Hepatocyte (in vitro differentiated cells): ENCODE measurements at regions not wholly inside any gene's neighbourhood (a gene's known extent, or its start where the extent isn't known, plus 50 kb on each side); places are given as distances from the start of the nearest gene placed in this dataset.

ENCODE experiments used
- DNase-seq: peaks from one replicate; pipeline ENCODE4 v3.0.0-alpha.2; 2016; ENCODE audit warnings: low spot score
- H2AFZ ChIP-seq: fragments of 200-600 bp; sonication (generic); 2 replicates; pipeline ENCODE4 v1.6.0; 2016; ENCODE audit warnings: antibody characterized with exemption, mild to moderate bottlenecking
- H3K27ac ChIP-seq: fragments of 200-600 bp; sonication (generic); 2 replicates; pipeline ENCODE4 v1.5.1; 2016; ENCODE audit warnings: mild to moderate bottlenecking
- H3K27me3 ChIP-seq: fragments of 200-600 bp; sonication (generic); 2 replicates; pipeline ENCODE4 v1.6.1; 2016
- H3K36me3 ChIP-seq: fragments of 200-600 bp; sonication (generic); replicated peaks from 2 replicates; pipeline ENCODE4 v1.5.1; 2016; ENCODE audit warnings: low read depth; ENCODE audit not compliant: insufficient read depth
- H3K4me1 ChIP-seq: fragments of 200-600 bp; sonication (generic); 2 replicates; pipeline ENCODE4 v1.5.1; 2016; ENCODE audit warnings: mild to moderate bottlenecking, moderate library complexity; ENCODE audit not compliant: insufficient read depth
- H3K4me2 ChIP-seq: fragments of 200-600 bp; sonication (generic); 2 replicates; pipeline ENCODE4 v1.6.0; 2016
- H3K4me3 ChIP-seq: fragments of 200-600 bp; sonication (generic); 2 replicates; pipeline ENCODE4 v1.5.1; 2016; ENCODE audit warnings: mild to moderate bottlenecking
- H3K79me2 ChIP-seq: fragments of 200-600 bp; sonication (generic); 2 replicates; pipeline ENCODE4 v1.6.0; 2017; ENCODE audit warnings: mild to moderate bottlenecking
- H3K9me2 ChIP-seq: fragments of 200-600 bp; sonication (generic); replicated peaks from 2 replicates; pipeline ENCODE4 v1.6.0; 2017; ENCODE audit warnings: mild to moderate bottlenecking; ENCODE audit not compliant: insufficient read depth
- H3K9me3 ChIP-seq: fragments of 200-600 bp; sonication (generic); 2 replicates; pipeline ENCODE4 v1.5.1; 2016; ENCODE audit warnings: low read depth, mild to moderate bottlenecking
- H4K20me1 ChIP-seq: fragments of 200-600 bp; sonication (generic); 2 replicates; pipeline ENCODE4 v1.6.0; 2016; ENCODE audit warnings: mild to moderate bottlenecking; ENCODE audit not compliant: insufficient read depth, poor library complexity, severe bottlenecking
- EZH2 ChIP-seq: fragments of 200-600 bp; sonication (generic); IDR thresholded peaks from 2 replicates; pipeline ENCODE4 v1.6.1; 2016; ENCODE audit warnings: antibody characterized with exemption, mild to moderate bottlenecking, borderline replicate concordance
- EZH2phosphoT487 ChIP-seq: fragments of 200-600 bp; sonication (generic); IDR thresholded peaks from one replicate; pipeline ENCODE4 v1.6.1; 2018; ENCODE audit warnings: antibody characterized with exemption, mild to moderate bottlenecking, low read depth, moderate library complexity; ENCODE audit not compliant: unreplicated experiment, severe bottlenecking
- WGBS: methylation state at CpG from one replicate; pipeline ENCODE4 v1.1.6; 2016; ENCODE audit warnings: low lambda C conversion rate; ENCODE audit errors: missing lambda C conversion rate; 5-methylcytosine and 5-hydroxymethylcytosine counted together
- TF ChIP-seq, protein P1 (sequence below): fragments of 200-600 bp; sonication (generic); IDR thresholded peaks from 2 replicates; pipeline ENCODE4 v1.5.1; 2016; ENCODE audit warnings: antibody characterized with exemption, mild to moderate bottlenecking; ENCODE audit not compliant: poor library complexity

DNA sequence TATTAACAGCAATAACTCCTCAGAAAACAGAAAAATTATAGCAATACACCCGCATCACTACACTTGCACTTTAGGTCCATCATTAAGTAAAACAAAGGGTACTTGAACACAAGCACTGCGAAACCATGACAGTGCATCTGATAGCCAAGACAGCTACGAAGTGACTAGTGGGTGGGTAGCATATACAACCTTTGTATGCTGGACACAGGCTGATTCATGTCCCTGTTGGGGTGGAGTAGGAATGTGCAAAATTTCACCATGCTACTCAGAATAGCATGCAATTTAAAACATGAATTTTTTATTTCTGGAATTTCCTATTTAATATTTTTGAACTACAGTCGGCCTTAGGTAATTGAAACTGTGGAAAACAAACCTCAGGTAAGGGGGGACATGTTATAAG lies 2414.1 kb downstream of the TP53TG3F start:
- Histone ChIP-seq H3K4me2 (no peak overlapping the region), H3K79me2 (no peaks in the 10 kb centered on the region), H4K20me1 (no peaks in the 10 kb centered on the region), H3K36me3 (no peaks in the 10 kb centered on the region), H3K9me2 (no peaks in the 10 kb centered on the region), H3K27ac (no peak overlapping the region), H3K4me1 (no peaks in the 10 kb centered on the region), H3K4me3 (no peak overlapping the region), H2AFZ (no peak overlapping the region), H3K27me3 (no peaks in the 10 kb centered on the region), H3K9me3 (no peaks in the 10 kb centered on the region)
- 61% methylated on average over 4 of the region's 4 CpGs for WGBS
- TF ChIP-seq, protein P1, sequence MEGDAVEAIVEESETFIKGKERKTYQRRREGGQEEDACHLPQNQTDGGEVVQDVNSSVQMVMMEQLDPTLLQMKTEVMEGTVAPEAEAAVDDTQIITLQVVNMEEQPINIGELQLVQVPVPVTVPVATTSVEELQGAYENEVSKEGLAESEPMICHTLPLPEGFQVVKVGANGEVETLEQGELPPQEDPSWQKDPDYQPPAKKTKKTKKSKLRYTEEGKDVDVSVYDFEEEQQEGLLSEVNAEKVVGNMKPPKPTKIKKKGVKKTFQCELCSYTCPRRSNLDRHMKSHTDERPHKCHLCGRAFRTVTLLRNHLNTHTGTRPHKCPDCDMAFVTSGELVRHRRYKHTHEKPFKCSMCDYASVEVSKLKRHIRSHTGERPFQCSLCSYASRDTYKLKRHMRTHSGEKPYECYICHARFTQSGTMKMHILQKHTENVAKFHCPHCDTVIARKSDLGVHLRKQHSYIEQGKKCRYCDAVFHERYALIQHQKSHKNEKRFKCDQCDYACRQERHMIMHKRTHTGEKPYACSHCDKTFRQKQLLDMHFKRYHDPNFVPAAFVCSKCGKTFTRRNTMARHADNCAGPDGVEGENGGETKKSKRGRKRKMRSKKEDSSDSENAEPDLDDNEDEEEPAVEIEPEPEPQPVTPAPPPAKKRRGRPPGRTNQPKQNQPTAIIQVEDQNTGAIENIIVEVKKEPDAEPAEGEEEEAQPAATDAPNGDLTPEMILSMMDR = no peak
- DNase-seq = no peak

DNA sequence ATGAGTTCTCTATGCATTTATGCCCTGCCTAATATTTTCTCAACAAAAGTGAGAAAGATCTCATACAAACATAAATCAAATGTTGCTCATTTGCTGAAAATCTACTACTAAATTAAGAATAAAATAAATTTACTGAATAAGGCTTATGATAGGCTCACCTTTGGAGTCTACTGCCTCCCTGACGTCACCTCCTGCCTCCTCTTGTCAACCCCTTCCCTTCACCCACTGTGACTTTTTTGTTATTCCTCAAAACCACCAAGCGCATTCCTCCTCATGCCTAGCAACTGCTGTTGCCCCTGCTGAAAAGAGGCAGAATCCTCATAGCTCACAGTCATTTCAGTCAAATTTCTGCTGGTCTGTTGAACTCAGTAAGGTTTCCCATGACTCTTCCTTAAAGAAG lies 2422.2 kb downstream of the TP53TG3F start:
- Histone ChIP-seq H3K36me3 (no peaks in the 10 kb centered on the region), H3K9me3 (peaks cover 11% of the 10 kb centered on the region), H3K4me1 (no peaks in the 10 kb centered on the region), H2AFZ (no peak overlapping the region), H3K4me2 (no peak overlapping the region), H3K27ac (no peak overlapping the region), H3K9me2 (no peaks in the 10 kb centered on the region), H3K79me2 (no peaks in the 10 kb centered on the region), H3K27me3 (no peaks in the 10 kb centered on the region), H4K20me1 (no peaks in the 10 kb centered on the region), H3K4me3 (no peak overlapping the region)
- TF ChIP-seq EZH2 = no peak
- TF ChIP-seq EZH2phosphoT487 = no peak
- TF ChIP-seq, protein P1 = no peak
- no peak for DNase-seq
- 22% methylated on average over 2 of the region's 2 CpGs for WGBS

DNA sequence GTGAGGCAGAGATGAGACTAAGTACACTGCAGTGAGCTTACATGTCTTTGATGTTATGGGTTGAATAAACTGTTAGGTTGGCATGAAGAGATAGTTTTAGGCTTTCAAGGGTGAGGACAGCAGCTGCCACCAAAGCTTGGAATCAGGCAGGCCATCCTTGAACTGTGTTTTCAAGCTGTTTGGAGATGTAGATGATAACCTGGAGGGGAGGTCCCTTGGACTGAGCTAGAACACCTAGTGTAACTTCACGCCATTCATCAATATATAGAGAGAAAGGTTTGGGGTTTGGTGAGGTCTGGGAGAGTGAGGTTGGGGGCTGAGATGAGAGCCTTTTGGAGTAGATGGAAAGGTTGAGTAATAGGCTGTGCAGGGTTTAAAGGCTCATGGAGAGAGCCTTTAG lies 2447.0 kb downstream of the TP53TG3F start:
- Histone ChIP-seq H3K4me2 (no peak overlapping the region), H3K27me3 (no peaks in the 10 kb centered on the region), H3K9me2 (no peaks in the 10 kb centered on the region), H3K4me1 (no peaks in the 10 kb centered on the region), H3K36me3 (no peaks in the 10 kb centered on the region), H3K4me3 (no peak overlapping the region), H3K79me2 (no peaks in the 10 kb centered on the region), H3K9me3 (no peaks in the 10 kb centered on the region), H3K27ac (no peak overlapping the region), H2AFZ (no peak overlapping the region), H4K20me1 (no peaks in the 10 kb centered on the region)
- 72% methylated on average over 1 of the region's 1 CpG for WGBS
- no peak for DNase-seq
- TF ChIP-seq, protein P1 = no peak
- TF ChIP-seq EZH2phosphoT487 (no peak), EZH2 (no peak)

DNA sequence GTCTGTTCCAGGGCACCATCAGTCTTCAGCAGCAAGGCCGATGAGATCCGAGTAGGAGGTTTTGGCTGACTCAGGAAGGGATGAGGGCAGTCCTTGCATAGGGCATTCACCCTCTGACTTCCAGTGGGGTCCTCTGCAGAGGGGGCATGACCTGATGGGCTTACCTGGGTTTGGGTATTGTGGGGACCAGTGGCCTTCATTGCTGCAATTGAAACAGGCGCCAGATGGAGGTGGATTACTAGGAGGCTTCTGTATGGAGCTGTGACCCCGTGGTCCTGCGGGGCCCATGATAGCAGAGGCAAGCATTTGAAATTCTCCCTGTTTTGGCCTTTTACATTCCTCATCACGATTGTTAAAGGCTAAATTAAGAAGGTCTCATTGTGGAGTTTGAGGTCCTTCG lies 2448.7 kb downstream of the TP53TG3F start:
- Histone ChIP-seq H3K4me1 (no peaks in the 10 kb centered on the region), H4K20me1 (no peaks in the 10 kb centered on the region), H3K9me2 (no peaks in the 10 kb centered on the region), H3K4me2 (no peak overlapping the region), H3K36me3 (no peaks in the 10 kb centered on the region), H3K4me3 (no peak overlapping the region), H3K27ac (no peak overlapping the region), H3K9me3 (no peaks in the 10 kb centered on the region), H3K27me3 (no peaks in the 10 kb centered on the region), H2AFZ (no peak overlapping the region), H3K79me2 (no peaks in the 10 kb centered on the region)
- TF ChIP-seq EZH2phosphoT487 (no peak), EZH2 (no peak)
- TF ChIP-seq, protein P1 = no peak
- no peak for DNase-seq
- WGBS = 80% methylated on average over 7 of the region's 7 CpGs
